Astrocyte of the spinal cord (primary cell): ENCODE measurements at regions not wholly inside any gene's neighbourhood (a gene's known extent, or its start where the extent isn't known, plus 50 kb on each side); places are given as distances from the start of the nearest gene placed in this dataset.

Source experiments
- DNase-seq: peaks from one replicate; pipeline ENCODE4 v3.0.0; 2011; ENCODE audit warnings: low read depth, low spot score
- H3K4me3 ChIP-seq: 2 replicates; pipeline ENCODE4 v1.5.1; 2011; ENCODE audit warnings: low read depth, mild to moderate bottlenecking, low read length, moderate library complexity
- in situ Hi-C: cut with HindIII; loops from 2 replicates; pipeline ENCODE4 v1.10.0; 2017; ENCODE audit warnings: low sequenced_read_pairs
- TF ChIP-seq, protein P1 (sequence below): IDR thresholded peaks from 2 replicates; pipeline ENCODE4 v1.5.1; 2012; ENCODE audit warnings: low read depth, mild to moderate bottlenecking, low read length, inconsistent platforms

DNA sequence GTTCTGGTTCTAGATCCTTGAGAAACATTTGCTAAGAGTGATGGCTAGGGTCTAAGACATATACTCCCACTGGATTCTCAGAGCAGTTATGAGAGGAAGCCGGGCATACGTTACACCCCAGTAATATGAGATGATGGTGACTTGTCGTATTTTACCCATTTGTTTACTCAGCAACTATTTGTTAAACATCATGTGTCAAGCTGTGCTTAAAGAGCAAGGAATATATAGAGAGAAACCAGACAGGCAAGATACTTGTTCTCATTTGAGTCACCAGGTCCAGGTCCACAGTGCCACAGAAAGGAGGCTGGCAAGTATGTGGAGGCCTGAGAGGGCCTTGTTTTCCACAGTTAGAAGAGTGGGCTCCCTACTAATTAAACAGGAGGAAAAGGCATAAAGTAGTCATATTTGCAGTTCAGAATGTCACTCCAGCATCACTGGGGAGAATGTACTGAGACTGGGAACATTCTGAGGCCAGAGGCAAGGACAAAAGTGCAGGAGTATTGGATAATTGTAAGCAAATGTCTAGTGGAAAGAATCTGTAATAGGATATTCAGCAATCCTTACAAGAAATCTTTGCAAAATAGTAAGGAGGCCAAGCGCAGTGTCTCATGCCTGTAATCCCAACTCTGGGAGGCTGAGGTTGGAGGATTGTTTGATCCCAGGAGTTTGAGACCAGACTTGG, 142.2 kb downstream of the IRS2 start:
- DNase-seq = no peak
- TF ChIP-seq, protein P1, sequence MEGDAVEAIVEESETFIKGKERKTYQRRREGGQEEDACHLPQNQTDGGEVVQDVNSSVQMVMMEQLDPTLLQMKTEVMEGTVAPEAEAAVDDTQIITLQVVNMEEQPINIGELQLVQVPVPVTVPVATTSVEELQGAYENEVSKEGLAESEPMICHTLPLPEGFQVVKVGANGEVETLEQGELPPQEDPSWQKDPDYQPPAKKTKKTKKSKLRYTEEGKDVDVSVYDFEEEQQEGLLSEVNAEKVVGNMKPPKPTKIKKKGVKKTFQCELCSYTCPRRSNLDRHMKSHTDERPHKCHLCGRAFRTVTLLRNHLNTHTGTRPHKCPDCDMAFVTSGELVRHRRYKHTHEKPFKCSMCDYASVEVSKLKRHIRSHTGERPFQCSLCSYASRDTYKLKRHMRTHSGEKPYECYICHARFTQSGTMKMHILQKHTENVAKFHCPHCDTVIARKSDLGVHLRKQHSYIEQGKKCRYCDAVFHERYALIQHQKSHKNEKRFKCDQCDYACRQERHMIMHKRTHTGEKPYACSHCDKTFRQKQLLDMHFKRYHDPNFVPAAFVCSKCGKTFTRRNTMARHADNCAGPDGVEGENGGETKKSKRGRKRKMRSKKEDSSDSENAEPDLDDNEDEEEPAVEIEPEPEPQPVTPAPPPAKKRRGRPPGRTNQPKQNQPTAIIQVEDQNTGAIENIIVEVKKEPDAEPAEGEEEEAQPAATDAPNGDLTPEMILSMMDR = no peak
- H3K4me3 ChIP-seq = no peak overlapping the region

DNA sequence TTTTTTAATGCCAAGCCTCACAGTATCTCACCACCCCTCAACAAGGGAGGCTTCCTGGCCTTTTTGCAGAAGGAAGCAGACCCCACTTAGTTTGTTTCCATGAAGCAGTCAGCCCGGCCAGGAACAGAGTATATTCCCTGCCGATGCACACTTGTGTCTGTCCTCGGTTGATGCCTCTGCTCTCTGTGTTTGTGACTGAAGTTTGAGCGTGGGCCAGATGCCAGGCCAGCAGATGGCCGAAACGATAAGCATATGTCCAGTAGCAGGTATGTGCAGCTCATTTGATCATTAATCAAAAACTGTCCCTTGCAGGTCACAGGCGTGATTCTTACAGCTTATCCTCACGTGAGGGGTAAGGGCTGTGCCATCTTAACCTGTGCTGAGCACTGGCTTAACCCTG, 144.0 kb downstream of the IRS2 start:
- TF ChIP-seq, protein P1 = no peak
- in situ Hi-C loops = no loop called here

More for the DNA sequence above, 142.2 kb downstream of the IRS2 start:
- in situ Hi-C loops = no loop called here

DNA sequence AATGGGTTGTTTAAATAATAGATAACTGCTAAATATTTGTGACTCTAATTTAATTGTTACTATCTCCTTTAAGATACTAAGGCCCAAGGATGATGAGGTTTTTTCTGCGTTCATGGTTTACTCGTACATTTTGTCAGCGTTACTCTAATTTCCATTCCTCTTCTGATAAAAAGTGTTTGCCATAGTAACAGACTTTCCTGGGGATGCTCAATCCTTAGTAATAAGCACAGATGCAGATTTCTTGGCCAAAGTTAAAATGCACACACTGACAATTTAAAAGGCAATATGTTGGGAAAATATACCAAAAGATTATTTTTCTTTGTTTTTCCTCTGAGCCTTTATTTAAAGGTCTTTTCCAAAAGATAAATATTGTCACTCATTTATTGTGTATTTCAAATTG, 149.6 kb downstream of the IRS2 start:
- in situ Hi-C loops = no loop called here
- no peak overlapping the region for H3K4me3 ChIP-seq
- no peak for DNase-seq
- TF ChIP-seq, protein P1 = no peak

More for the DNA sequence above, 144.0 kb downstream of the IRS2 start:
- DNase-seq = no peak
- no peak overlapping the region for H3K4me3 ChIP-seq

DNA sequence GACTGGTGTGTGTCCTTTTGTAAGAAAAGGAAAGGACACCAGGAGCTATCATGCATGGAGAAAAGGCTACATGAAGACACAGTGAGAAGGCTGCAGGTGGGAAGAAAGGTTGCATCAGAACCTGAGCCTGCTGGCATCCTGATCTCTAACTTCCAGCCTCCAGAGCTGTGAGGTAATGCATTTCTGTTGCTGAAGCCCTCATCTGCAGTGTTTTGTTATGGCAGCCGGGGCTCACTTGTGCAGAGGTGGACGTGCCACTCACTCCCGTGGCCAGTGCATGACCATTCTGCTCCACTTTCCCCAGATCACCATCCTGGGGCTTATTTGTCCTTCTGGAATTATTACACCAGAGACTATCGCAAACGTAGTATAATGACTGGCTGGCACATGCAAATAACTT, 155.3 kb downstream of the IRS2 start:
- no peak for DNase-seq
- TF ChIP-seq, protein P1 = no peak
- H3K4me3 ChIP-seq = no peak overlapping the region
- in situ Hi-C loops = no loop called here

DNA sequence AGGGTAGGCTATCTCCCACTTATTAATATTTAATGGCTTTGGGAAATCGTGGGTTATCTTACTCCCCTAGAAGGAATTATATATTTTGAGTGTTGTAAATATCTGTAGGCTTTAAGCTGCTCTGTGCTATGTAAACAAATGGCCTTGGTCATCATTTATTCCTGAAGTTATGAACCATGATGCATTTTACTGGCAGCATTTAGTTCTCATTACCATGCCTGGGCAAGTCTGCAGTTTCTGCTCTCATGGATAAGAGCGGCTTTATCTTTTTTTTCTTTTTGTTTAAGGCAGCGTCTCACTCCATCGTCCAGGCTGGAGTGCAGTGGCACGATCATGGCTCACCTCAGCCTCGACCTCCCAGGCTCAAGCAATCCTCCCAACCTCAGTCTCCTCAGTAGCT, 156.1 kb downstream of the IRS2 start:
- TF ChIP-seq, protein P1 = no peak
- in situ Hi-C loops = no loop called here
- DNase-seq = no peak
- H3K4me3 ChIP-seq = no peak overlapping the region

DNA sequence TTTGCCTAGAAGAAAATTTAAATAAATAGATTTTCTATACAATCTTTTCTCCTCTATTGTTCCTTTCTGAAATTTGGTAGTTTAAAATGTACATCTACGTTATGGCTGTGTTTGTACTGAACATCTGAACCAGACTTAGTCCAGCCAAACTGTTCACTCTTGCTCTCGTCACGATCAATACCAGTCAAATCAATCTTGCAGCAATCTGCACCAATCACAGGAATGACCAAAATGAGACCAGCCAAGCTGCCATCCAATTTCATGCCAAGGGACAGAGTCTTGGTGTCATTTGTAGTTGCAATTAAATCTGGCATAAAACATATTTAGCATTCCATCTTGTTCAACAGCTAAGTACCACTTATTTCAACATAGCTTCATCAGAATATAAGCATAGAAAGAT, 156.6 kb downstream of the IRS2 start:
- DNase-seq = no peak
- TF ChIP-seq, protein P1 = no peak
- no peak overlapping the region for H3K4me3 ChIP-seq
- in situ Hi-C loops = no loop called here
